T-cell (primary cell): ENCODE measurements at regions not wholly inside any gene's neighbourhood (a gene's known extent, or its start where the extent isn't known, plus 50 kb on each side); places are given as distances from the start of the nearest gene placed in this dataset.

Source experiments
- ATAC-seq, 4 experiments: fragments of 200-7000 bp in 3 of 4; fragments of 150-1000 bp in 1 of 4; cut with Tn5 transposase; replicated peaks in 1 of 4; 1 replicate in 3 of 4; 2 replicates in 1 of 4; pipeline ENCODE4 v1.10.0; 2021; ENCODE audit warnings: moderate library complexity in 3 of 4, mild to moderate bottlenecking in 2 of 4, moderate number of reproducible peaks in 1 of 4
- CTCF ChIA-PET, 2 donors: fragments of 300-600 bp; sonication (Branson Sonifier 250); formaldehyde crosslinking; loops; one replicate each; lab custom pipeline; 2022; ENCODE audit warnings: antibody characterized with exemption in 2 of 2; lab: Charles Lee
- POLR2A ChIA-PET, 2 donors: fragments of 300-600 bp; sonication (Branson Sonifier 250); formaldehyde crosslinking; loops; one replicate each; lab custom pipeline; 2022; ENCODE audit warnings: antibody characterized with exemption in 2 of 2; lab: Charles Lee
- DNase-seq, 35 experiments: peaks; one replicate each; pipeline versions ENCODE4 v3.0.0 to v3.0.0-alpha.2; 2013 to 2023
- H3K27ac ChIP-seq: one replicate; pipeline ENCODE4 v1.5.1; 2013; ENCODE audit warnings: low read length
- H3K27me3 ChIP-seq, 2 experiments: replicated peaks in 1 of 2; 1 replicate in 1 of 2; 2 replicates in 1 of 2; pipeline versions ENCODE4 v1.6.1 to v1.7.0; 2013; ENCODE audit warnings: low read length in 1 of 2, mixed read lengths in 1 of 2; ENCODE audit not compliant: control insufficient read depth in 2 of 2, insufficient read depth in 2 of 2; ENCODE audit errors: extremely low read depth in 1 of 2
- H3K36me3 ChIP-seq, 2 donors: 1 replicate in 1 of 2; 2 replicates in 1 of 2; pipeline versions ENCODE4 v1.6.1 to v1.7.0; 2013; ENCODE audit warnings: low read length in 1 of 2; ENCODE audit not compliant: control insufficient read depth in 2 of 2, insufficient read depth in 1 of 2; ENCODE audit errors: extremely low read depth in 1 of 2
- H3K4me1 ChIP-seq, 2 experiments: 1 replicate in 1 of 2; 2 replicates in 1 of 2; pipeline versions ENCODE4 v1.6.1 to v1.7.0; 2013; ENCODE audit warnings: low read length in 2 of 2, mixed read lengths in 1 of 2; ENCODE audit not compliant: insufficient read depth in 2 of 2, control insufficient read depth in 1 of 2; ENCODE audit errors: extremely low read depth in 1 of 2
- H3K4me3 ChIP-seq, 2 donors: 1 replicate in 1 of 2; 2 replicates in 1 of 2; pipeline versions ENCODE4 v1.5.1 to v1.7.0; 2013; ENCODE audit warnings: mild to moderate bottlenecking in 2 of 2, low read length in 1 of 2, moderate library complexity in 1 of 2; ENCODE audit not compliant: control insufficient read depth in 1 of 2; ENCODE audit errors: extremely low read depth in 1 of 2
- H3K9me3 ChIP-seq: 2 replicates; pipeline ENCODE4 v1.7.0; 2013
- H3K27ac Mint-ChIP-seq, 2 donors: one replicate each; pipeline ENCODE4 v1.8.0; 2020 to 2021; ENCODE audit warnings: mild to moderate bottlenecking in 2 of 2, mixed read lengths in 2 of 2
- H3K27me3 Mint-ChIP-seq, 2 donors: one replicate each; pipeline ENCODE4 v1.8.0; 2021 to 2022; ENCODE audit warnings: mixed read lengths in 2 of 2
- H3K36me3 Mint-ChIP-seq: one replicate; pipeline ENCODE4 v1.8.0; 2021; ENCODE audit warnings: mixed read lengths
- H3K4me1 Mint-ChIP-seq, 3 donors: one replicate each; pipeline ENCODE4 v1.8.0; 2020 to 2022; ENCODE audit warnings: mixed read lengths in 3 of 3, mild to moderate bottlenecking in 1 of 3
- H3K4me3 Mint-ChIP-seq, 3 donors: one replicate each; pipeline ENCODE4 v1.8.0; 2020 to 2022; ENCODE audit warnings: mild to moderate bottlenecking in 3 of 3, mixed read lengths in 3 of 3, moderate library complexity in 3 of 3
- H3K9me3 Mint-ChIP-seq, 3 donors: one replicate each; pipeline ENCODE4 v1.8.0; 2020 to 2022; ENCODE audit warnings: mixed read lengths in 3 of 3
- WGBS: methylation state at CpG from one replicate; pipeline ENCODE4 v1.1.5; 2013; ENCODE audit warnings: missing lambda C conversion rate; ENCODE audit not compliant: insufficient coverage; 5-methylcytosine and 5-hydroxymethylcytosine counted together

GRCh38 chr6:92485487-92485886 lies 933.9 kb downstream of the EPHA7 start:
- Histone ChIP-seq H3K27ac (no peak overlapping the region), H3K4me3 (no peak overlapping the region), H3K36me3 (no peaks in the 10 kb centered on the region), H3K9me3 (no peaks in the 10 kb centered on the region), H3K27me3 (no peaks in the 10 kb centered on the region), H3K4me1 (peaks cover 0 to 2% of the 10 kb centered on the region in 2 experiments)
- H3K4me1 Mint-ChIP-seq, result no peaks in the 10 kb centered on the region
- H3K9me3 Mint-ChIP-seq, result peaks cover 2 to 21% (median 11%) of the 10 kb centered on the region in 3 donors
- H3K27ac Mint-ChIP-seq, result no peak overlapping the region
- H3K4me3 Mint-ChIP-seq, result no peak overlapping the region
- no peak for ATAC-seq
- H3K36me3 Mint-ChIP-seq, result no peaks in the 10 kb centered on the region
- no peaks in the 10 kb centered on the region for H3K27me3 Mint-ChIP-seq
- ChIA-PET CTCF (no interaction called here), POLR2A (no interaction called here)
- no CpG with 5 or more reads among the region's 4 CpGs for WGBS
- no peak for DNase-seq

GRCh38 chr6:92479831-92480230 lies 939.5 kb downstream of the EPHA7 start:
- H3K27me3 ChIP-seq, result no peaks in the 10 kb centered on the region
- no peaks in the 10 kb centered on the region for H3K9me3 ChIP-seq
- Mint-ChIP-seq H3K36me3 (no peaks in the 10 kb centered on the region), H3K9me3 (peaks cover 0 to 16% (median 15%) of the 10 kb centered on the region in 3 donors), H3K27ac (no peak overlapping the region), H3K4me1 (no peaks in the 10 kb centered on the region), H3K27me3 (no peaks in the 10 kb centered on the region), H3K4me3 (no peak overlapping the region)
- no peak overlapping the region for H3K4me3 ChIP-seq
- H3K36me3 ChIP-seq, result no peaks in the 10 kb centered on the region
- ChIA-PET CTCF (no interaction called here), POLR2A (no interaction called here)
- DNase-seq (no peak), ATAC-seq (no peak)
- 75% methylated on average over 1 of the region's 1 CpG for WGBS
- no peak overlapping the region for H3K27ac ChIP-seq
- H3K4me1 ChIP-seq, result no peaks in the 10 kb centered on the region

GRCh38 chr6:92473056-92473455 lies 946.3 kb downstream of the EPHA7 start:
- no peak overlapping the region for H3K4me3 ChIP-seq
- no peaks in the 10 kb centered on the region for H3K36me3 ChIP-seq
- Mint-ChIP-seq H3K27me3 (no peaks in the 10 kb centered on the region), H3K27ac (no peak overlapping the region), H3K9me3 (peaks cover 6 to 9% (median 7%) of the 10 kb centered on the region in 3 donors), H3K4me1 (no peaks in the 10 kb centered on the region), H3K36me3 (no peaks in the 10 kb centered on the region), H3K4me3 (no peak overlapping the region)
- H3K27me3 ChIP-seq, result no peaks in the 10 kb centered on the region
- ATAC-seq (no peak), DNase-seq (no peak)
- H3K27ac ChIP-seq, result no peak overlapping the region
- ChIA-PET POLR2A (no interaction called here), CTCF (no interaction called here)
- no peaks in the 10 kb centered on the region for H3K9me3 ChIP-seq
- no peaks in the 10 kb centered on the region for H3K4me1 ChIP-seq

GRCh38 chr6:92469186-92469828 lies 950.1 kb downstream of the EPHA7 start:
- Mint-ChIP-seq H3K36me3 (no peaks in the 10 kb centered on the region), H3K27ac (no peak overlapping the region), H3K9me3 (peaks cover 11 to 26% (median 24%) of the 10 kb centered on the region in 3 donors), H3K4me3 (no peak overlapping the region), H3K4me1 (no peaks in the 10 kb centered on the region), H3K27me3 (no peaks in the 10 kb centered on the region)
- Histone ChIP-seq H3K27ac (no peak overlapping the region), H3K9me3 (no peaks in the 10 kb centered on the region), H3K4me3 (no peak overlapping the region), H3K36me3 (no peaks in the 10 kb centered on the region), H3K4me1 (no peaks in the 10 kb centered on the region), H3K27me3 (no peaks in the 10 kb centered on the region)
- ChIA-PET CTCF (no interaction called here), POLR2A (no interaction called here)
- no peak for ATAC-seq
- WGBS, result no CpG with 5 or more reads among the region's 4 CpGs
- DNase-seq, result no peak

GRCh38 chr6:92468066-92468465 lies 951.3 kb downstream of the EPHA7 start:
- Histone ChIP-seq H3K4me1 (no peaks in the 10 kb centered on the region), H3K27ac (no peak overlapping the region), H3K36me3 (no peaks in the 10 kb centered on the region), H3K9me3 (no peaks in the 10 kb centered on the region), H3K4me3 (no peak overlapping the region), H3K27me3 (no peaks in the 10 kb centered on the region)
- Mint-ChIP-seq H3K36me3 (no peaks in the 10 kb centered on the region), H3K27me3 (no peaks in the 10 kb centered on the region), H3K9me3 (peaks cover 17 to 29% (median 25%) of the 10 kb centered on the region in 3 donors), H3K27ac (no peak overlapping the region), H3K4me1 (no peaks in the 10 kb centered on the region), H3K4me3 (no peak overlapping the region)
- CTCF ChIA-PET, result no interaction called here
- DNase-seq, result no peak
- ATAC-seq, result no peak
- POLR2A ChIA-PET, result no interaction called here

- H3K36me3 Mint-ChIP-seq, result no peaks in the 10 kb centered on the region
- ChIA-PET POLR2A (no interaction called here), CTCF (no interaction called here)
- ATAC-seq, result no peak
- Histone ChIP-seq H3K36me3 (no peaks in the 10 kb centered on the region), H3K4me3 (no peak overlapping the region), H3K27me3 (no peaks in the 10 kb centered on the region), H3K9me3 (no peaks in the 10 kb centered on the region), H3K4me1 (no peaks in the 10 kb centered on the region), H3K27ac (no peak overlapping the region)
- no CpG with 5 or more reads among the region's 2 CpGs for WGBS
- H3K27me3 Mint-ChIP-seq, result no peaks in the 10 kb centered on the region
- DNase-seq, result no peak
- H3K9me3 Mint-ChIP-seq, result peaks cover 7 to 19% (median 11%) of the 10 kb centered on the region in 3 donors
- H3K27ac Mint-ChIP-seq, result no peak overlapping the region
- no peak overlapping the region for H3K4me3 Mint-ChIP-seq
- H3K4me1 Mint-ChIP-seq, result no peaks in the 10 kb centered on the region
Measured at GRCh38 chr6:92460133-92460532, 959.2 kb downstream of the EPHA7 start.

GRCh38 chr6:92459606-92460005 lies 959.8 kb downstream of the EPHA7 start:
- Histone ChIP-seq H3K4me1 (no peaks in the 10 kb centered on the region), H3K27me3 (no peaks in the 10 kb centered on the region), H3K36me3 (no peaks in the 10 kb centered on the region), H3K9me3 (no peaks in the 10 kb centered on the region), H3K27ac (no peak overlapping the region), H3K4me3 (no peak overlapping the region)
- no peak for ATAC-seq
- H3K9me3 Mint-ChIP-seq, result peaks cover 7 to 15% (median 7%) of the 10 kb centered on the region in 3 donors
- WGBS, result no CpG with 5 or more reads among the region's 1 CpG
- no peaks in the 10 kb centered on the region for H3K27me3 Mint-ChIP-seq
- no peak overlapping the region for H3K4me3 Mint-ChIP-seq
- no peak overlapping the region for H3K27ac Mint-ChIP-seq
- no peaks in the 10 kb centered on the region for H3K36me3 Mint-ChIP-seq
- H3K4me1 Mint-ChIP-seq, result no peaks in the 10 kb centered on the region
- no peak for DNase-seq
- ChIA-PET CTCF (no interaction called here), POLR2A (no interaction called here)
